ENCODE measurements at regions not wholly inside any gene's neighbourhood (a gene's known extent, or its start where the extent isn't known, plus 50 kb on each side); places are given as distances from the start of the nearest gene placed in this dataset.

DNA sequence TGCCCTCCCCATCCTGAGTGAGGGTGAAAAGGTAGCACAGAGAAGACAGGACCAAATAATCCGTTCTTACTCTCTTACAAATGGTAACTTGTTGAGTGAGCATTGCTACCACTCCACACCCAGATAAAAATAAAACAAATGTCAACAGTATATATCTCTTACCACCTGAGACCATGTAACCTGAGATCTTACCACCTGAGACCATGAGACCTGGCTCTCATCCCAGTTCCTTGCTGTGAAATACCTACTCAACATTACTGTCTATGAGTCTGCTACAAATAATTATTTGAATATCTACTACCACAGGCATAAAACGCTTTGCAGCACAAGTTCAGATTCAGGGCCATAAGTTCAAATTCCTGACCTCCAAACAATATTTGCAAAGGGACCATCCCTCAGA lies 234.7 kb downstream of the C1D start:
- TF ChIP-seq CTCF (IDR thresholded peaks at IDR 0.05; ENCODE audit: borderline replicate concordance, extremely low read depth, low read length, poor library complexity, severe bottlenecking) (no peak), EZH2 (IDR thresholded peaks at IDR 0.05; ENCODE audit: borderline replicate concordance, low read depth, low read length, severe bottlenecking) (no peak)

Data from DND-41 (cell line).